Renal cortex interstitium (tissue), 11 donors: ENCODE measurements at regions not wholly inside any gene's neighbourhood (a gene's known extent, or its start where the extent isn't known, plus 50 kb on each side); places are given as distances from the start of the nearest gene placed in this dataset.
"Not testable (repeated sequence)": the region's sequence is repeated elsewhere in the genome, so short reads cannot be mapped to it uniquely, and the experiment has no call there.

ENCODE experiments used
- DNase-seq, 11 donors: peaks; one replicate each; pipeline ENCODE4 v3.0.0-alpha.2; 2013; ENCODE audit warnings: low read depth in 9 of 11, low spot score in 4 of 11; ENCODE audit errors: extremely low read depth in 1 of 11

- DNase-seq: not testable (repeated sequence)
Observed at GRCh38 chr11:100409267-100409666, 277.8 kb upstream of the ARHGAP42 start.

- DNase-seq: no peak
Observed at GRCh38 chr11:100419518-100419917, 267.6 kb upstream of the ARHGAP42 start.

- no peak for DNase-seq
Observed at GRCh38 chr11:100434821-100435641, 252.1 kb upstream of the ARHGAP42 start.

- no peak for DNase-seq
Observed at GRCh38 chr11:100438376-100438775, 248.7 kb upstream of the ARHGAP42 start.

GRCh38 chr11:100441086-100441485 is 246.0 kb upstream of the ARHGAP42 start:
- no peak for DNase-seq

GRCh38 chr11:100442017-100442416 is 245.1 kb upstream of the ARHGAP42 start:
- DNase-seq: no peak

- no peak for DNase-seq
Observed at GRCh38 chr11:100445231-100445735, 241.8 kb upstream of the ARHGAP42 start.

- not testable (repeated sequence) for DNase-seq
Observed at GRCh38 chr11:100451801-100452460, 235.2 kb upstream of the ARHGAP42 start.

- DNase-seq: peak; percentile 15 to 73 (median 42)
Observed at GRCh38 chr11:100459811-100460210, 227.3 kb upstream of the ARHGAP42 start.

- DNase-seq: no peak
Observed at GRCh38 chr11:100460426-100460825, 226.7 kb upstream of the ARHGAP42 start.

- no peak for DNase-seq
Observed at GRCh38 chr11:100467821-100468508, 219.1 kb upstream of the ARHGAP42 start.

- no peak for DNase-seq
Observed at GRCh38 chr11:100469835-100470234, 217.3 kb upstream of the ARHGAP42 start.

- DNase-seq: no peak
Observed at GRCh38 chr11:100472727-100473389, 214.2 kb upstream of the ARHGAP42 start.

- DNase-seq: no peak
Observed at GRCh38 chr11:100473390-100473740, 213.7 kb upstream of the ARHGAP42 start.

GRCh38 chr11:100484948-100485347 is 202.1 kb upstream of the ARHGAP42 start:
- DNase-seq: no peak

GRCh38 chr11:100498780-100499179 is 188.3 kb upstream of the ARHGAP42 start:
- no peak for DNase-seq

GRCh38 chr11:100501450-100501849 is 185.6 kb upstream of the ARHGAP42 start:
- DNase-seq: no peak

- no peak for DNase-seq
Observed at GRCh38 chr11:100512475-100512874, 174.6 kb upstream of the ARHGAP42 start.

GRCh38 chr11:100515087-100515486 is 172.0 kb upstream of the ARHGAP42 start:
- peak in 4 of 11 donors; percentile 2 to 24 (median 8) for DNase-seq
